AG10803 (cell line): ENCODE measurements at regions not wholly inside any gene's neighbourhood (a gene's known extent, or its start where the extent isn't known, plus 50 kb on each side); places are given as distances from the start of the nearest gene placed in this dataset.

Experiments used
- DNase-seq: peaks from one replicate; pipeline ENCODE4 v3.0.0; 2010; ENCODE audit warnings: low read depth
- H3K4me3 ChIP-seq: 2 replicates; pipeline ENCODE4 v1.5.1; 2011; ENCODE audit warnings: mild to moderate bottlenecking, low read length, control low read depth
- CTCF ChIP-seq: conservative IDR thresholded peaks from 2 replicates; pipeline ENCODE4 v1.5.1; 2011; ENCODE audit warnings: mild to moderate bottlenecking, low read length, control low read depth, inconsistent platforms

- no peak for TF ChIP-seq CTCF
- no peak for DNase-seq
- no peak overlapping the region for H3K4me3 ChIP-seq
Observed at GRCh38 chr20:59421089-59421488, 120.7 kb downstream of the EDN3 start.

DNA sequence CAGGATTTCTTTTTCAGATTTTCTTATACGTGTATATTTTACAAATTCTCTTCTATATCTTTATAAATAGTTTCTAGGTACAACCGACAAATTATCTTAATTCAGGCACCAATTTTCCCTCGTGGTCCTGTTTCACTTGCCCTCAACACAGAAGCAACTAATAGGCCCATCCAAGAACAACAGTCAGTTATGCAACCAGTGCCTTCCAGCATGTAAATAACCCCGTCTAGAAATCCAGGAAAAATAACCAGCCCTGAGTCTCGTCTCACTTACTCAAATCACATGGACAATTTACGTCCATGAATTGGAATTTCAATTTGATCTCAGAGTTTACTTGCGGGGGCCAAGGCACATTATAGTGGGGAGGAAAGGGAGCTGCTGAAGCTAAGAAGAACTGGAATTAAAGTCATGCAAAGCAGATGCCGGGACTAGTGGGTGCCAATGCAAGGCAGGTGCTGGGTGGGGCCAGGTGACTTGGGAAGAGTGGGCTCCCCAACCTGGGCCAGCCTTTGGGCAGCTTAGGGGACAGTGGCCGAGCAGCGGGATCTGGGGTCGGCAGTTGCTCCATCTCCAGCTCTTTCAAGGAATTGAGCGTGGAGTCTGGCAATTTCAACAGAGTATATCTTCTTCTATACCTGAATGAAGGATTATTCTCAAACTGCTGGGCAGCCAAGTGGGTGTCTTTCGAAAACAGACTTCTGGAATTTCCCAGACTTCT, 121.7 kb downstream of the EDN3 start:
- DNase-seq: no peak
- no peak overlapping the region for H3K4me3 ChIP-seq
- no peak for TF ChIP-seq CTCF

DNA sequence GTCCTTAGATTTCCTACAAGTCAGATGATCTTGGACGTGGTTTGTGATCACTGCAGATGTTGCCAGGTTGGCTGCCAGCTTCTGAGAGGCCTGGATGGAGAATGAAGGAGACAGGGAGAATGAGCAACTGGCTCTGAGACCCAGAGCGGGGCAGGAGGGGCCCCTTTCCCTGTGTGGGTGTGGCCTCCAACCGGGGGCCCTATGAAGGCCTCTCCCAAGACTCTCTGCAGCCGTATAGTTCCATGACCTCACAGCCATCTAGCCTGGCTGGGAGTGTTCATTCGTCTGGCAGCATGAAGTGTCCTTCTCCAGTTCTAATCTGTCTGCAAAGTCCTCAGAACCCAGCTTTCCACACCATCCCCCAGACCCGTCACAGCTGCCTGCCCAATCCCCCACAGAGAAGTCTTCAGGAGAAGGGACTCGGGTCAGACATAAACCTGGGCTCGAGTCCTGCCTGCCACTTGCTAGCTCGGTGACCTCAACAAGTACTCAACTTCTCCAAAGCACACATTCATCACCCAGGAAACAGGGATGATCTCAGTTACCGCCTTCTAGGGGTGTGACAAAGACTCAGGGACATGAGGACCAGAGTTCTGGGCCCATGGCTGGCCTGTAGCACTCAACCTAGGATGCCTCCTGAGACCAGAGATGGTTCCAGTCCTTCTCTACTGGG, 122.6 kb downstream of the EDN3 start:
- no peak overlapping the region for H3K4me3 ChIP-seq
- no peak for DNase-seq

DNA sequence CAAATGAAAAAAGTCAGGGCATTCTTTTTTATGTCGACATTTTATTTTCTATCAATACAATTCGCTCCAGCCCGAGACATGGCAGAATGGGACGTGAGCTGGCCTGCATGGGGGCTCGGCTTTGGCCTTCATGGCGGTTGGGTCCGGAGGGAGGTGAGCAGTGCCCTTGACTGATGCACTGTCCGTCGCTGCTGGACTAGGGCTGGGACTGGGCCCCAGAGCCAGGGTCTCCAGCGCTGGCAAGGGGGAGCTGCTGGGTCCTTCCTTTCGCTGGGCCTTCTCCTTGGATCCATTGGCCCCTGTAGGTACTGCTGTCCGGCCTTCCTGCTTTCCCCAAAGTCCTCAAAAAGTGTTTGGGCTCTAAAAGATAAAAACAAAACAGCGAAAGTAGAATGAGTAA, 124.6 kb downstream of the EDN3 start:
- H3K4me3 ChIP-seq: no peak overlapping the region
- no peak for DNase-seq
- TF ChIP-seq CTCF: no peak

More for the DNA sequence above, 122.6 kb downstream of the EDN3 start:
- no peak for TF ChIP-seq CTCF

GRCh38 chr20:59425572-59425971, 125.2 kb downstream of the EDN3 start:
- no peak for TF ChIP-seq CTCF

GRCh38 chr20:59428006-59428405, 127.6 kb downstream of the EDN3 start:
- no peak for DNase-seq
- TF ChIP-seq CTCF: no peak
- no peak overlapping the region for H3K4me3 ChIP-seq

More at GRCh38 chr20:59425572-59425971, 125.2 kb downstream of the EDN3 start:
- DNase-seq: no peak
- no peak overlapping the region for H3K4me3 ChIP-seq
